ENCODE measurements at regions not wholly inside any gene's neighbourhood (a gene's known extent, or its start where the extent isn't known, plus 50 kb on each side); places are given as distances from the start of the nearest gene placed in this dataset.

DNA sequence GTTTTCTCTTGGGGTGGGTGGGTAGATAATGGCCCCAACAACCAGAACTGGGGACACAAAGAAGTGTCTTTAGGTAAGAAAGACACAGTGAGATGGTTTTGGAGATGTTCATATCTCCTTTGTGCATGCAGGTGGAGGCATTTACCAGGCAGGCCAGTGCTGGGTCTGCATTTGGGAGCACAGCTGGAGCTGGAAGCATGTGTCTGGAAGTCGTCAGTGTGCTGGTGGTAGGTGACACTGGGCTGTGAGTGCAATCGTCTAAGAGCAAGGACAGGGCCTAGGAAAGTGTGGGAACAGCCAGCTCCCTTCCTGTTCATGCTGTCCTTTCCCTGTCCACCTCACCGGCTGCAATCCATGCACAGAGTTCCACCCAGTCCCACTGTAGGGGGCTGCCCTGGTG, 88.3 kb upstream of the ZNF32 start:
- H3K4me1 ChIP-seq (ENCODE audit: insufficient read depth, poor library complexity, severe bottlenecking) = no peaks in the 10 kb centered on the region
- H3K36me3 ChIP-seq (ENCODE audit: low read depth) = no peaks in the 10 kb centered on the region
- H3K27me3 ChIP-seq (ENCODE audit: insufficient read depth, poor library complexity, severe bottlenecking) = no peaks in the 10 kb centered on the region
- H3K27ac ChIP-seq (ENCODE audit: poor library complexity, severe bottlenecking) = no peak overlapping the region
- DNase-seq (ENCODE audit: low spot score) (no peak), ATAC-seq (ENCODE audit: low read depth) (no peak)
- H3K4me3 ChIP-seq (ENCODE audit: severe bottlenecking) = no peak overlapping the region
- TF ChIP-seq, protein P1, sequence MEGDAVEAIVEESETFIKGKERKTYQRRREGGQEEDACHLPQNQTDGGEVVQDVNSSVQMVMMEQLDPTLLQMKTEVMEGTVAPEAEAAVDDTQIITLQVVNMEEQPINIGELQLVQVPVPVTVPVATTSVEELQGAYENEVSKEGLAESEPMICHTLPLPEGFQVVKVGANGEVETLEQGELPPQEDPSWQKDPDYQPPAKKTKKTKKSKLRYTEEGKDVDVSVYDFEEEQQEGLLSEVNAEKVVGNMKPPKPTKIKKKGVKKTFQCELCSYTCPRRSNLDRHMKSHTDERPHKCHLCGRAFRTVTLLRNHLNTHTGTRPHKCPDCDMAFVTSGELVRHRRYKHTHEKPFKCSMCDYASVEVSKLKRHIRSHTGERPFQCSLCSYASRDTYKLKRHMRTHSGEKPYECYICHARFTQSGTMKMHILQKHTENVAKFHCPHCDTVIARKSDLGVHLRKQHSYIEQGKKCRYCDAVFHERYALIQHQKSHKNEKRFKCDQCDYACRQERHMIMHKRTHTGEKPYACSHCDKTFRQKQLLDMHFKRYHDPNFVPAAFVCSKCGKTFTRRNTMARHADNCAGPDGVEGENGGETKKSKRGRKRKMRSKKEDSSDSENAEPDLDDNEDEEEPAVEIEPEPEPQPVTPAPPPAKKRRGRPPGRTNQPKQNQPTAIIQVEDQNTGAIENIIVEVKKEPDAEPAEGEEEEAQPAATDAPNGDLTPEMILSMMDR (IDR thresholded peaks at IDR 0.05; ENCODE audit: poor library complexity, severe bottlenecking) = no peak
- peaks cover 3% of the 10 kb centered on the region for H3K9me3 ChIP-seq (ENCODE audit: severe bottlenecking)

GRCh38 chr10:43735907-43736306, 87.2 kb upstream of the ZNF32 start:
- TF ChIP-seq, protein P1 (IDR thresholded peaks at IDR 0.05; ENCODE audit: poor library complexity, severe bottlenecking) = no peak
- Histone ChIP-seq H3K27ac (ENCODE audit: poor library complexity, severe bottlenecking) (no peak overlapping the region), H3K4me3 (ENCODE audit: severe bottlenecking) (no peak overlapping the region), H3K27me3 (ENCODE audit: insufficient read depth, poor library complexity, severe bottlenecking) (no peaks in the 10 kb centered on the region), H3K4me1 (ENCODE audit: insufficient read depth, poor library complexity, severe bottlenecking) (no peaks in the 10 kb centered on the region), H3K9me3 (ENCODE audit: severe bottlenecking) (peaks cover 3% of the 10 kb centered on the region), H3K36me3 (ENCODE audit: low read depth) (no peaks in the 10 kb centered on the region)
- DNase-seq (ENCODE audit: low spot score) = no peak
- no peak for ATAC-seq (ENCODE audit: low read depth)

- Histone ChIP-seq H3K27me3 (ENCODE audit: insufficient read depth, poor library complexity, severe bottlenecking) (no peaks in the 10 kb centered on the region), H3K4me3 (ENCODE audit: severe bottlenecking) (no peak overlapping the region), H3K9me3 (ENCODE audit: severe bottlenecking) (no peaks in the 10 kb centered on the region), H3K27ac (ENCODE audit: poor library complexity, severe bottlenecking) (no peak overlapping the region), H3K36me3 (ENCODE audit: low read depth) (no peaks in the 10 kb centered on the region), H3K4me1 (ENCODE audit: insufficient read depth, poor library complexity, severe bottlenecking) (no peaks in the 10 kb centered on the region)
- DNase-seq (ENCODE audit: low spot score) = no peak
- TF ChIP-seq, protein P1 (IDR thresholded peaks at IDR 0.05; ENCODE audit: poor library complexity, severe bottlenecking) = no peak
- ATAC-seq (ENCODE audit: low read depth) = no peak
Observed at GRCh38 chr10:43734716-43735115, 86.0 kb upstream of the ZNF32 start.

- H3K27me3 ChIP-seq (ENCODE audit: insufficient read depth, poor library complexity, severe bottlenecking) = peaks cover 6% of the 10 kb centered on the region
- no peak overlapping the region for H3K4me3 ChIP-seq (ENCODE audit: severe bottlenecking)
- H3K9me3 ChIP-seq (ENCODE audit: severe bottlenecking) = no peaks in the 10 kb centered on the region
- no peaks in the 10 kb centered on the region for H3K4me1 ChIP-seq (ENCODE audit: insufficient read depth, poor library complexity, severe bottlenecking)
- H3K27ac ChIP-seq (ENCODE audit: poor library complexity, severe bottlenecking) = no peak overlapping the region
- TF ChIP-seq, protein P1 (IDR thresholded peaks at IDR 0.05; ENCODE audit: poor library complexity, severe bottlenecking) = no peak
- DNase-seq (ENCODE audit: low spot score) = no peak
- H3K36me3 ChIP-seq (ENCODE audit: low read depth) = no peaks in the 10 kb centered on the region
- no peak for ATAC-seq (ENCODE audit: low read depth)
Observed at GRCh38 chr10:43731486-43731885, 82.8 kb upstream of the ZNF32 start.

DNA sequence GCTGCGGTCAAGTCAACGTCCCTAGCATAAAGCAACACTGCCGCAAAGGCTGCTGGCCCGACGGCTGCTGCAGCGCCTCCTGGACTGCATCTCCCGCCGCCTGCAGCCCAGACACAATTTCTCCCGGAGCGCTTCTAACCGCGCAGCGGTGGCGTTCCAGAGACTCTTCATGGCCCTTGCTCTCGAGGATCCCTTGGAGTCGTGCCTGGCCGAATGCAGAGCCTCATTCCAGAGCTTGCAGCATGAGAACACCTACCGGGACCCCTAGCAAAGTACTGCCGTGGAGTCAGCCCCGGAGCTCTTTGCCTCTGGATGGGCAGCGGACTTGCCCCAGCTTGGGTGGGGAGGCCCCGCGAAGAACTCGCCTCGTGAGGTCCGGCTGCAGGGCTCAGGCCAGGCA, 79.7 kb upstream of the ZNF32 start:
- H3K27me3 ChIP-seq (ENCODE audit: insufficient read depth, poor library complexity, severe bottlenecking) = peaks cover 6% of the 10 kb centered on the region
- TF ChIP-seq, protein P1 (IDR thresholded peaks at IDR 0.05; ENCODE audit: poor library complexity, severe bottlenecking) = no peak
- ATAC-seq (ENCODE audit: low read depth) (no peak), DNase-seq (ENCODE audit: low spot score) (no peak)
- H3K36me3 ChIP-seq (ENCODE audit: low read depth) = no peaks in the 10 kb centered on the region
- H3K27ac ChIP-seq (ENCODE audit: poor library complexity, severe bottlenecking) = no peak overlapping the region
- no peak overlapping the region for H3K4me3 ChIP-seq (ENCODE audit: severe bottlenecking)
- H3K4me1 ChIP-seq (ENCODE audit: insufficient read depth, poor library complexity, severe bottlenecking) = no peaks in the 10 kb centered on the region
- no peaks in the 10 kb centered on the region for H3K9me3 ChIP-seq (ENCODE audit: severe bottlenecking)

All from RWPE2 (cell line).